CD14-positive monocyte (primary cell): ENCODE measurements at regions not wholly inside any gene's neighbourhood (a gene's known extent, or its start where the extent isn't known, plus 50 kb on each side); places are given as distances from the start of the nearest gene placed in this dataset.

Experiments used
- DNase-seq, 3 donors: peaks; one replicate each; pipeline ENCODE4 v3.0.0-alpha.2; 2011 to 2022
- H2AFZ ChIP-seq: 2 replicates; pipeline ENCODE4 v1.6.0; 2012; ENCODE audit warnings: mild to moderate bottlenecking, low read depth, low read length, inconsistent platforms; ENCODE audit not compliant: insufficient read depth, poor library complexity, severe bottlenecking
- H3K27ac ChIP-seq, 2 donors: 1 replicate in 1 of 2; 2 replicates in 1 of 2; pipeline ENCODE4 v1.5.1; 2012 to 2013; ENCODE audit warnings: low read length in 2 of 2, control low read depth in 1 of 2, inconsistent platforms in 1 of 2, low read depth in 1 of 2, mild to moderate bottlenecking in 1 of 2
- H3K27me3 ChIP-seq, 2 donors: one replicate each; pipeline versions ENCODE4 v1.6.0 to v1.6.1; 2011 to 2013; ENCODE audit warnings: low read length in 2 of 2; ENCODE audit not compliant: control insufficient read depth in 2 of 2, insufficient read depth in 2 of 2
- H3K36me3 ChIP-seq, 2 donors: replicated peaks in 1 of 2; 1 replicate in 1 of 2; 2 replicates in 1 of 2; pipeline versions ENCODE4 v1.5.1 to v1.6.1; 2012 to 2013; ENCODE audit warnings: low read length in 2 of 2, control low read depth in 1 of 2, inconsistent platforms in 1 of 2, mild to moderate bottlenecking in 1 of 2; ENCODE audit not compliant: insufficient read depth in 2 of 2, control insufficient read depth in 1 of 2
- H3K4me1 ChIP-seq, 2 donors: 1 replicate in 1 of 2; 2 replicates in 1 of 2; pipeline versions ENCODE4 v1.5.1 to v1.6.1; 2012 to 2013; ENCODE audit warnings: low read length in 2 of 2, control low read depth in 1 of 2, inconsistent platforms in 1 of 2, mild to moderate bottlenecking in 1 of 2, moderate library complexity in 1 of 2; ENCODE audit not compliant: insufficient read depth in 2 of 2, control insufficient read depth in 1 of 2
- H3K4me2 ChIP-seq: replicated peaks from 2 replicates; pipeline ENCODE3; 2012; ENCODE audit warnings: low read length, moderate library complexity, mild to moderate bottlenecking; ENCODE audit not compliant: poor library complexity, severe bottlenecking; ENCODE audit errors: extremely low read depth
- H3K4me3 ChIP-seq, 3 experiments: fragments of 200-600 bp in 1 of 3; sonication (generic) in 1 of 3; replicated peaks in 1 of 3; 1 replicate in 2 of 3; 2 replicates in 1 of 3; pipeline ENCODE4 v1.5.1; 2011 to 2013; ENCODE audit warnings: low read length in 3 of 3, mild to moderate bottlenecking in 3 of 3, control low read depth in 2 of 3, low read depth in 2 of 3, inconsistent platforms in 1 of 3, moderate library complexity in 1 of 3
- H3K79me2 ChIP-seq: 2 replicates; pipeline ENCODE4 v1.6.0; 2012; ENCODE audit warnings: mild to moderate bottlenecking, control low read depth, inconsistent platforms, low read length, moderate library complexity; ENCODE audit not compliant: insufficient read depth
- H3K9ac ChIP-seq: 2 replicates; pipeline ENCODE4 v1.6.0; 2017; ENCODE audit warnings: low read length, mild to moderate bottlenecking; ENCODE audit not compliant: insufficient read depth, poor library complexity, severe bottlenecking
- H3K9me3 ChIP-seq, 2 donors: replicated peaks in 1 of 2; 1 replicate in 1 of 2; 2 replicates in 1 of 2; pipeline versions ENCODE4 v1.5.1 to v1.6.1; 2012 to 2013; ENCODE audit warnings: low read length in 2 of 2, control low read depth in 1 of 2; ENCODE audit not compliant: control insufficient read depth in 1 of 2, insufficient read depth in 1 of 2
- H4K20me1 ChIP-seq: 2 replicates; pipeline ENCODE4 v1.6.0; 2012; ENCODE audit warnings: mild to moderate bottlenecking, low read length, control low read depth, moderate library complexity; ENCODE audit not compliant: insufficient read depth
- H3K27ac Mint-ChIP-seq, 7 donors: one replicate each; pipeline ENCODE4 v1.8.0; 2020; ENCODE audit warnings: mild to moderate bottlenecking in 7 of 7, mixed read lengths in 7 of 7, moderate library complexity in 6 of 7, inconsistent platforms in 2 of 7
- H3K27me3 Mint-ChIP-seq, 3 donors: one replicate each; pipeline ENCODE4 v1.8.0; 2021 to 2022; ENCODE audit warnings: low read depth in 3 of 3, mild to moderate bottlenecking in 3 of 3, mixed read lengths in 3 of 3, moderate library complexity in 3 of 3, inconsistent platforms in 1 of 3
- H3K36me3 Mint-ChIP-seq, 2 donors: one replicate each; pipeline ENCODE4 v1.8.0; 2020; ENCODE audit warnings: mixed read lengths in 2 of 2, inconsistent platforms in 1 of 2, mild to moderate bottlenecking in 1 of 2
- H3K4me1 Mint-ChIP-seq: one replicate; pipeline ENCODE4 v1.8.0; 2020; ENCODE audit warnings: mild to moderate bottlenecking, mixed read lengths
- H3K4me3 Mint-ChIP-seq, 2 donors: one replicate each; pipeline ENCODE4 v1.8.0; 2020; ENCODE audit warnings: mild to moderate bottlenecking in 2 of 2, mixed read lengths in 2 of 2, moderate library complexity in 1 of 2
- H3K9me3 Mint-ChIP-seq, 7 donors: one replicate each; pipeline ENCODE4 v1.8.0; 2020 to 2022; ENCODE audit warnings: mixed read lengths in 7 of 7, mild to moderate bottlenecking in 6 of 7, moderate library complexity in 6 of 7, inconsistent platforms in 2 of 7
- WGBS: methylation state at CpG from one replicate; pipeline ENCODE4 v1.1.5; 2013; ENCODE audit warnings: missing lambda C conversion rate; ENCODE audit not compliant: insufficient coverage; 5-methylcytosine and 5-hydroxymethylcytosine counted together
- intact Hi-C, 2 donors: fragments of 100-400 bp; cut with micrococcal nuclease; formaldehyde crosslinking; loops; one replicate each; pipeline versions ENCODE4 v1.15.0 to v1.15.1; 2023
- TF ChIP-seq, protein P1 (sequence below): fragments of 200-600 bp; IDR thresholded peaks from one replicate; pipeline ENCODE4 v1.8.0; 2022; ENCODE audit warnings: antibody characterized with exemption, mild to moderate bottlenecking

DNA sequence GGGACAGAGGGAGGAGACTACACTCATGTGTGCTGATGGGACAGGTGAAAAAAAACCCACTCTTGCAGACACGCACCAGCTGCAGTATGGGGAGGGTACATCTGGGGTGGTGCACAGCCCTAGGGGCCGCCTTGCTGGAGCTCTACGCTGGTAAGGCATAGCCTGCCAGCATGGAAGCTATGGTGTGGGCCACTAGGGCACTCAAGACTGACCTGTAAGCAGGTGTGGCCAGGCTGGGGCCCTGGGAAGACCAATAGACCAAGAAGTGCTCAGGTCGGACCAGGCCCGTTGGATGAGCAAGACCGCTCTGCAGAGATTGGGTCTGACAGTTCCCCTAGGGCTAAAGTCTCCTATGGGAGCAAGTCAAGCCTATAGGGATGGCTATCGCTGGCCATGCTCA, 314.8 kb downstream of the FAM47A start:
- no peak overlapping the region for H3K4me3 Mint-ChIP-seq
- H3K79me2 ChIP-seq: no peaks in the 10 kb centered on the region
- peaks cover 0 to 9% of the 10 kb centered on the region in 2 donors for H3K9me3 ChIP-seq
- H3K4me2 ChIP-seq: no peak overlapping the region
- no peaks in the 10 kb centered on the region for H3K27me3 Mint-ChIP-seq
- H4K20me1 ChIP-seq: no peaks in the 10 kb centered on the region
- no peak overlapping the region for H3K4me3 ChIP-seq
- intact Hi-C loops: no loop called here
- no peak overlapping the region for H3K27ac Mint-ChIP-seq
- H3K27me3 ChIP-seq: no peaks in the 10 kb centered on the region
- TF ChIP-seq, protein P1, sequence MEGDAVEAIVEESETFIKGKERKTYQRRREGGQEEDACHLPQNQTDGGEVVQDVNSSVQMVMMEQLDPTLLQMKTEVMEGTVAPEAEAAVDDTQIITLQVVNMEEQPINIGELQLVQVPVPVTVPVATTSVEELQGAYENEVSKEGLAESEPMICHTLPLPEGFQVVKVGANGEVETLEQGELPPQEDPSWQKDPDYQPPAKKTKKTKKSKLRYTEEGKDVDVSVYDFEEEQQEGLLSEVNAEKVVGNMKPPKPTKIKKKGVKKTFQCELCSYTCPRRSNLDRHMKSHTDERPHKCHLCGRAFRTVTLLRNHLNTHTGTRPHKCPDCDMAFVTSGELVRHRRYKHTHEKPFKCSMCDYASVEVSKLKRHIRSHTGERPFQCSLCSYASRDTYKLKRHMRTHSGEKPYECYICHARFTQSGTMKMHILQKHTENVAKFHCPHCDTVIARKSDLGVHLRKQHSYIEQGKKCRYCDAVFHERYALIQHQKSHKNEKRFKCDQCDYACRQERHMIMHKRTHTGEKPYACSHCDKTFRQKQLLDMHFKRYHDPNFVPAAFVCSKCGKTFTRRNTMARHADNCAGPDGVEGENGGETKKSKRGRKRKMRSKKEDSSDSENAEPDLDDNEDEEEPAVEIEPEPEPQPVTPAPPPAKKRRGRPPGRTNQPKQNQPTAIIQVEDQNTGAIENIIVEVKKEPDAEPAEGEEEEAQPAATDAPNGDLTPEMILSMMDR: no peak
- no peak overlapping the region for H3K27ac ChIP-seq
- no peaks in the 10 kb centered on the region for H3K36me3 ChIP-seq
- H3K9me3 Mint-ChIP-seq: peaks cover 0 to 7% (median 3%) of the 10 kb centered on the region in 7 donors
- no peaks in the 10 kb centered on the region for H3K4me1 ChIP-seq
- no peaks in the 10 kb centered on the region for H3K4me1 Mint-ChIP-seq
- WGBS: 80% methylated on average over 1 of the region's 7 CpGs
- H3K36me3 Mint-ChIP-seq: no peaks in the 10 kb centered on the region
- no peak for DNase-seq
- no peak overlapping the region for H3K9ac ChIP-seq
- no peak overlapping the region for H2AFZ ChIP-seq

DNA sequence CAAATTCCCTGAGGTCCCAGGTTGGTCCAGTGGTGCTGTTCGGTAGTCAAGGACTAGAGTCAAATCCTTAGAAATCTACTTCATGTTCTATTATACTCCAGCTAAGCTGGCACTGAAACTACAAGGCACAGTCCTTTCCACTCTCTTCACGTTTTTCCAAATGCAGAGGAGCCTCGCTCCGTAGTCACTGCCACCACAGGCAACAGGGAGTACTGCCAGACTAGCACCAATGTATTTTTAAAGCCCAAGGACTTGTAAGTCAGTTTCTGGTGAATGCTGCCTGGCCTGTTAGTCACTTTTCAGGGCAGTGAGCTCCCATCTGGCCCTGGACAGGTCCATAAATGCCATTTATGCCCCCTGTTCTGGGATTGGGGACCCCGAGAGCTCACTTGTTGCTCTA, 323.5 kb downstream of the FAM47A start:
- TF ChIP-seq, protein P1: no peak
- Mint-ChIP-seq H3K27ac (no peak overlapping the region), H3K27me3 (no peaks in the 10 kb centered on the region), H3K36me3 (no peaks in the 10 kb centered on the region), H3K9me3 (peaks cover 0 to 11% (median 7%) of the 10 kb centered on the region in 7 donors), H3K4me3 (no peak overlapping the region), H3K4me1 (no peaks in the 10 kb centered on the region)
- Histone ChIP-seq H3K36me3 (no peaks in the 10 kb centered on the region), H3K9ac (no peak overlapping the region), H3K4me2 (no peak overlapping the region), H3K9me3 (peaks cover 0 to 18% of the 10 kb centered on the region in 2 donors), H2AFZ (no peak overlapping the region), H3K4me1 (no peaks in the 10 kb centered on the region), H3K79me2 (no peaks in the 10 kb centered on the region), H3K4me3 (no peak overlapping the region), H3K27me3 (no peaks in the 10 kb centered on the region), H4K20me1 (no peaks in the 10 kb centered on the region), H3K27ac (no peak overlapping the region)
- DNase-seq: no peak
- intact Hi-C loops: no loop called here
- WGBS: 83% methylated on average over 1 of the region's 5 CpGs
